HG03095 (cell line): ENCODE measurements at regions not wholly inside any gene's neighbourhood (a gene's known extent, or its start where the extent isn't known, plus 50 kb on each side); places are given as distances from the start of the nearest gene placed in this dataset.
"Not testable (repeated sequence)": the region's sequence is repeated elsewhere in the genome, so short reads cannot be mapped to it uniquely, and the experiment has no call there.

Experiments used
- ATAC-seq: cut with Tn5 transposase; IDR thresholded peaks from one replicate; pipeline ENCODE4 v1.9.1; 2021; ENCODE audit warnings: moderate library complexity; ENCODE audit not compliant: unreplicated experiment

GRCh38 chrX:51148848-51149247 lies 183.8 kb upstream of the NUDT10 start:
- ATAC-seq: no peak

- no peak for ATAC-seq
Measured at GRCh38 chrX:51151734-51152133, 180.9 kb upstream of the NUDT10 start.

- no peak for ATAC-seq
Measured at GRCh38 chrX:51155157-51155556, 177.5 kb upstream of the NUDT10 start.

GRCh38 chrX:51155566-51155965 lies 177.1 kb upstream of the NUDT10 start:
- ATAC-seq: no peak

- no peak for ATAC-seq
Measured at GRCh38 chrX:51158231-51158630, 174.4 kb upstream of the NUDT10 start.

- not testable (repeated sequence) for ATAC-seq
Measured at GRCh38 chrX:51159378-51159777, 173.2 kb upstream of the NUDT10 start.

GRCh38 chrX:51163730-51164129 lies 168.9 kb upstream of the NUDT10 start:
- ATAC-seq: no peak

- not testable (repeated sequence) for ATAC-seq
Measured at GRCh38 chrX:51178356-51178900, 154.2 kb upstream of the NUDT10 start.

GRCh38 chrX:51179805-51180204 lies 152.8 kb upstream of the NUDT10 start:
- ATAC-seq: not testable (repeated sequence)

GRCh38 chrX:51182545-51182944 lies 150.1 kb upstream of the NUDT10 start:
- no peak for ATAC-seq

GRCh38 chrX:51192104-51192503 lies 140.5 kb upstream of the NUDT10 start:
- ATAC-seq: no peak

- ATAC-seq: no peak
Measured at GRCh38 chrX:51215266-51215665, 117.4 kb upstream of the NUDT10 start.

- ATAC-seq: no peak
Measured at GRCh38 chrX:51215856-51216255, 116.8 kb upstream of the NUDT10 start.

- no peak for ATAC-seq
Measured at GRCh38 chrX:51242212-51242611, 90.4 kb upstream of the NUDT10 start.

- ATAC-seq: no peak
Measured at GRCh38 chrX:51257490-51257889, 75.1 kb upstream of the NUDT10 start.

GRCh38 chrX:51262271-51262670 lies 70.4 kb upstream of the NUDT10 start:
- ATAC-seq: not testable (repeated sequence)

GRCh38 chrX:51272638-51273037 lies 60.0 kb upstream of the NUDT10 start:
- ATAC-seq: no peak

- no peak for ATAC-seq
Measured at GRCh38 chrX:51281758-51282318, 50.8 kb upstream of the NUDT10 start.
